IPS-18c (cell line): ENCODE measurements at regions not wholly inside any gene's neighbourhood (a gene's known extent, or its start where the extent isn't known, plus 50 kb on each side); places are given as distances from the start of the nearest gene placed in this dataset.
"Not testable (repeated sequence)": the region's sequence is repeated elsewhere in the genome, so short reads cannot be mapped to it uniquely, and the experiment has no call there.

Experiments
- H3K4me3 ChIP-seq: 2 replicates; pipeline ENCODE4 v1.7.0; 2013; ENCODE audit warnings: low read depth, mild to moderate bottlenecking, low read length, moderate library complexity; ENCODE audit not compliant: insufficient read depth
- H3K9me3 ChIP-seq: one replicate; pipeline ENCODE4 v1.6.1; 2013; ENCODE audit warnings: mild to moderate bottlenecking, low read length, moderate library complexity; ENCODE audit not compliant: control insufficient read depth, insufficient read depth

DNA sequence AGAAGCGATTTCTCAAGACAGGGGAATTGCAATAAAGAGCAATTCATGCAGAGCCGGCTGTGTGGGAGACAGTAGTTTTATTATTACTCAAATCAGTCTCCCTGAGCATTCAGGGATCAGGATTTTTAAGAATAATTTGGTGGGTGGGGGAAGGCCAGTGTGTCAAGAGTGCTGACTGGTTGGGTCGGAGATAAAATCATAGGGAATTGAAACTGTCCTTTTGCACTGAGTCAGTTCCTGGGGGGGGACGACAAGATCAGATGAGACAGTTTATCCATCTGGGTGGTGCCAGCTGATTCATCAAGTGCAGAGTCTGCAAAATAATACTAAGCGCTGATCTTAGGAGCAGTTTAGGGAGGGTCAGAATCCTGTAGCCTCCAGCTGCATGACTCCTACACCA, 502.4 kb downstream of the NLGN4X start:
- peaks cover 4% of the 10 kb centered on the region for H3K9me3 ChIP-seq

DNA sequence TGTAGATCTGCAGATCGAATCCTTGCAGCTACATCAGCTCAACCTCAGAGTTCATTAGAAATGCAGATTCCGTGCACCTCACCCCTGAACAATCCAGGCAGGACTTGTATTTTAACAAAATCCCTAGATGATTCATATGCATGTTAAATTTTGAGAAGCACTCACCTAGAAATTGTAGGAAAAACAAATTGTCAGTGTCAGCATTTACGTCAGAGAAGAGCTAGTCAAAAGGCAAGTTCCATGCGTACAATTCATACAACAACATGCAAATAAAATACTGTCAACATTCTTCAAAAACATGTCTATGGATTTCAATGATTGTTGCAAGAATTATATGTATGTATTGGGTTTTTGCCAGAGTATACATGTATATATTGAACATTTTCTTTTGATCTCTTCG, 504.5 kb downstream of the NLGN4X start:
- Histone ChIP-seq H3K9me3 (peaks cover 4% of the 10 kb centered on the region), H3K4me3 (no peak overlapping the region)

More for the DNA sequence above, 502.4 kb downstream of the NLGN4X start:
- H3K4me3 ChIP-seq, result no peak overlapping the region

DNA sequence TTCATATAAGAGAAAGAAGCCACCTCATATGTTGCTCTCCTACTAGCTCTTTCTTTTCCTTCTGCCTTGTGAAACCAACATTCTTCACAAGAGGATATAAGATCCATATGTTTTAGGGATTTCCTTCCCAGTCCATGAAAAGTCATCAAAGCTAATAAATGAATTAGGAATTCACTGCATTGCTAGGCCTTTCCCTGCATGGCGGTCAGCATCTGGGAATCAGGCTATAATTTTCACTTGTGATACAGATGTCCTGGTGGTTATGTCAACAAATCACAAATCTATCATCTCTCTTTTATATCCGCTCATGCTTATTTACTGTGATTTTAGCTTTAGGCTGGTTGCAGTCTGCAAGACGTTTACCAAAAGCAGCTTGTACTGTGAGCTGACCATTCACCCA, 510.0 kb downstream of the NLGN4X start:
- no peak overlapping the region for H3K4me3 ChIP-seq

DNA sequence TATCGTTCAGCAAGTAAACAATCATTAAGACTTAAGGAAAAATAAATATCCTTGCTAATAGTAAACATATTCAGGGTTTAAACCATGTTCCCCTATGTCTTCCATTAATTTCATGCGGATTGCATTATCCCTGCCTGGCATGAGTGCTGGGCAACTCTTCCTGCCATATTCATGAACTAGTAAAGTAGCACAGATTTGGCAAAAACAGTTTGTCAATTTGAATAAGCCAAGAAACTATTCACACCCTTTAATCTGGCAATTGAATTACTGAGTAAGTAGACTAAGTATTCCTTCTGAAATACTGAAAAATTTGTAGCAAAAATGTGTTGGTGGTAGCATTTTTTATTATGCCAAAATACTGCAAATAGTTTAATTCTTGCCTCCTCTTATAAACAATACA, 512.0 kb downstream of the NLGN4X start:
- H3K4me3 ChIP-seq, result no peak overlapping the region

More for the DNA sequence above, 510.0 kb downstream of the NLGN4X start:
- H3K9me3 ChIP-seq, result peaks cover 4% of the 10 kb centered on the region

DNA sequence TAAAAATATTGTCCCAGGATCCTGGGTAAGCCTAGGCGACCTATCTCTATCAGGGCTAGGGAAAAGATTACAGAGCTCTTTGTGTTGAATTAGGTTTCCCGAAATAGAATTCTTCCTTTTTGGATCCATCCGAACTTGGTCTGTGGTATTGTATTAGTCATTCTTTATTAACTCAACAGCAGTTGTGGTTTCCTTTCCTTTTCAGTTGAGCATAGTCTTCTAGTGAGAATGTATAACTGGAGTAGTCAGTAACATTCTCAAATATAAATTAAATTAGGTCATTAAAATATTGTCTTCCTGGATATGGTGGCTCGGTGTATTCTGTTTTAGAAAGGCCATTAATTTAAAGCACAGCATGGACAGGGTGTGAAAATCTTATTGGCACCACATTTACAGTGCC, 520.4 kb downstream of the NLGN4X start:
- H3K9me3 ChIP-seq, result peaks cover 5% of the 10 kb centered on the region
- H3K4me3 ChIP-seq, result no peak overlapping the region

More for the DNA sequence above, 512.0 kb downstream of the NLGN4X start:
- no peaks in the 10 kb centered on the region for H3K9me3 ChIP-seq

DNA sequence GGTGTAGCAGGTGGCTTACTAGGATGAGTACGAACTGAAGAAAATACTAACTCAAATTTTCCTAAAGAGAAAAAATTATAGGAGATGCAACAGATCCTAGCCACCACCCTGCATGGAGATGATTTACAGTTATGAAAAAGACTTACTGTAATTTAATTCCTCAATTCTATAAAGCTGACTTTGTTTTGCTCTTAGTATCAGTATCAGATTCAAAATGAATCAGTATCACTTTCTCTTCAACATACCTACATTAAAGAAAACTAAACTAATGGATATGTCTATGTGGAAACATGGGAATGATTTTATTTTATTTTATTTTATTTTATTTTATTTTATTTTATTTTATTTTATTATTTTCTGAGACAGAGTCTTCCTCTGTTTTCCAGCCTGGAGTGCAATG, 525.8 kb downstream of the NLGN4X start:
- H3K4me3 ChIP-seq, result no peak overlapping the region
- no peaks in the 10 kb centered on the region for H3K9me3 ChIP-seq

DNA sequence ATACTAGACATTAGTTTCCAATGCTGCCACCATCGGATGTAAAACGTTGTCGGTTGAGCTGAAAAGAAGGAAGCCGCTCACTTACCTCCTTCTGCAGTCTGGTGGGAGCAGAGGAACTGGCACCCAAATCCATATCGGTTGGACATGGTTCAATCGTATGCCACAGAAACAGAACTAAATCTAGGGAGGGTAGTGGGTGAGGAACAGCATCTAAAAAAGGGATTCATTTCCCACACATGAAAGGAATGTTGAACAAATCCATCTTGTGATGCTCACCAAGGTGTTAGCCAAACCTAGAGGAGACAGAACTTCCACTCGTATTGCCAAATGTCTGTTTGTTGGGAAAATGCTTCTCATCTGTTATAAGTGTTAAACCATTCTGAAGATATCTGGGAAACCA, 532.7 kb downstream of the NLGN4X start:
- no peaks in the 10 kb centered on the region for H3K9me3 ChIP-seq

DNA sequence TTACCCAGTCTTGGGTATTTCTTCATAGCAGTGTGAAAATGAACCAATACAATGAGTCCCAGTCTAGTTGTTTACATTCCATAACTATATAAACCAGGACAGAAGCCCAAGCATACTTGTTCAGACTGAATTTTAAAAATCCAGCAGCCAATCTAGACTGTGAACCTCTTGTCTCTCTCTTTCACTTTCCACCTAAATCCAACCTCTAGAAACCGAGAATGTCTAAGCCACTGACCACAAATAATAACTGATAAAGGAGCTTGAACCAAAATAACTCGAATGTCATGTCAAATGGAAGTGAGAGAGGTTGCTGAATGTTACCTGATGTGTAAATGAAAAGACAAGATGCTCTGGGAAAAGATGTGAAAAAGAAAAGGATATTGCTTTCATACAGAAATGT, 544.7 kb downstream of the NLGN4X start:
- Histone ChIP-seq H3K4me3 (no peak overlapping the region), H3K9me3 (no peaks in the 10 kb centered on the region)

More for the DNA sequence above, 532.7 kb downstream of the NLGN4X start:
- no peak overlapping the region for H3K4me3 ChIP-seq

DNA sequence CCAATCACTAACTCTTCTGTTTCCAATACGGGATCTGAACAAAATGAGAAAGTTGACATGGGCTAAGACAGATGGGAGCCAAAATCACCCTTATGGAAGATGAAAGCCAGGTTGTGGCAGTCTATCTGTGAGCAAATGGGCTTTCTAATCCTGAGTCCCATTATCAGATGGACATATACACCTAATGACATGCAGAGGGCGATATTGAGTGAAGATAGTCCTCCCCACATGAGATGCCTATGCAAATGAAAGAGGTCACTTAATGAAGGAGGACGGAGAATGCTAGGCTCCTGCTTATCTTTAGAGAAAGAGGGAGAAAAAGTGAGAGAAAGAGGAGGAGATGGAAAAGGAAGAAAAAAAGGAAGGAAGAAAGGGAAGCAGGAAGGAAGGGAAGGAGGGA, 547.5 kb downstream of the NLGN4X start:
- H3K9me3 ChIP-seq, result no peaks in the 10 kb centered on the region
- H3K4me3 ChIP-seq, result no peak overlapping the region

DNA sequence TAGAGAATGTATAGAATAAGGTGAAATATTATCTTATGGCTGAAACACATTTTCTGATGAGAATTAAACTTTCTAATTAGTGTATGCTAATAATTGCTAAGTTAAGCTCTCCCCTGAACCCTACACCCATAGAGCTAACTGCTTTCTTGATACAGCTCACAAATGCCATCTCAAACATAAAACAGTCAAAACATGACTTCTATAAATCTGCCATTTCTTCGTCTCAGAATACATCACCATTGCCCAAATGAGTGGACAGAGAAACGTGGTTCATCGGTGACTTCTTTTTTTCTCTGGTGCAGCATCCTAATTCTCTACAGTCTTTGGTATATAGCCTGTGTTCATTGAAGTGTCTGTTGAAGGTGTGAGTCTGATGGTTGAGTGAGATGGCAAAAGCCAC, 554.6 kb downstream of the NLGN4X start:
- Histone ChIP-seq H3K4me3 (no peak overlapping the region), H3K9me3 (no peaks in the 10 kb centered on the region)

DNA sequence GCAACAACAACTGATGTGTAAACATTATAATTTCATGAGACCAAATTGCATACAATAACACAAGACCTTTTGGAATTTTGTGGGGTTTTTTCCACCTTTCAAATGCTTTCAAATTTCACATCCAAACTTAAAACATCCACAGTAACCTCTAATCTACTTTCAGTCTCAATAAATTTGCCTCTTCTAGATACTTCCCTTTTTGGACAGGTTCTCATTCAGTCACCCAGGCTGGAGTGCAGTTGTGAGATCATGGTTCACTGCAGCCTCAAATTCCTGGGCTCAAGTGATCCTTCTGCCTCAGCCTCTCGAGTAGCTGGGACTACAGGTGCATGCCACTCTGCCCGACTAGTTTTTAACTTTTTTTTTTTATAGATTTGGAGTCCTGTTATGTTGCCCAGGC, 556.6 kb downstream of the NLGN4X start:
- no peak overlapping the region for H3K4me3 ChIP-seq
- H3K9me3 ChIP-seq, result no peaks in the 10 kb centered on the region

DNA sequence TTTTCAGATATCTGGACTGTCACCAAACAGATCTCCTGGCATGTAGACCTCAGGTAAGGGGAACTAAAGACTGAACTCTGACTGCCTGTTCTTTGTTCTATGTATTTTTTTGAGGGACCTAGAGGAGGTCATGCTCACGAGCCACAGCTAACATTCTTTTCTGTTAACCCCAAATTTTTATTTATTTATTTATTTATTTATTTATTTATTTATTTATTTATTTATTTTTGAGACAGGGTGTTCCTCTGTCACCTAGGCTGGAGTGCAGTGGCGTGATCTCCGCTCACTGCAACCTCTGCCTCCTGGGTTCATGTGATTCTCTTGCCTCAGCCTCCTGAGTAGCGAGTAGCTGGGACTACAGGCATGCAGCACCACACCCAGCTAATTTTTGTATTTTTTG, 562.0 kb downstream of the NLGN4X start:
- not testable (repeated sequence) for H3K4me3 ChIP-seq, H3K9me3 ChIP-seq

DNA sequence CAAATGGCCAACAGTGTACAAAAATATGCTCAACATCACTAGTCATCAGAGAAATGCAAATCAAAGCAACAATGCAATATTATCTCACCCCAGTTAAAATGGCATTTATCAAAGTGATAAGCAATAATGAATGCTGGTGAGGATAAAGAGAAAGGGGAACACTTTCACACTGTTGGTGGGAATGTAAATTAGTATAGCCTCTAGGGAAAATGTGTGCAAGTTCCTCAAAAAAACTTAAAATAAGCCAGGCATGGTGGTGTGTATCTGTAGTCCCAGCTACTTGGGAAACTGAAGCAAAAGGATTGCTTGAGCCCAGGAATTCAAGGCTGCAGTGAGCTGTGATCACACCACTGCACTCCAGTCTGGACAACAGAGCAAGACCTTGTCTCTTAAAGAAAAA, 572.1 kb downstream of the NLGN4X start:
- Histone ChIP-seq H3K9me3 (peaks cover 11% of the 10 kb centered on the region), H3K4me3 (no peak overlapping the region)

DNA sequence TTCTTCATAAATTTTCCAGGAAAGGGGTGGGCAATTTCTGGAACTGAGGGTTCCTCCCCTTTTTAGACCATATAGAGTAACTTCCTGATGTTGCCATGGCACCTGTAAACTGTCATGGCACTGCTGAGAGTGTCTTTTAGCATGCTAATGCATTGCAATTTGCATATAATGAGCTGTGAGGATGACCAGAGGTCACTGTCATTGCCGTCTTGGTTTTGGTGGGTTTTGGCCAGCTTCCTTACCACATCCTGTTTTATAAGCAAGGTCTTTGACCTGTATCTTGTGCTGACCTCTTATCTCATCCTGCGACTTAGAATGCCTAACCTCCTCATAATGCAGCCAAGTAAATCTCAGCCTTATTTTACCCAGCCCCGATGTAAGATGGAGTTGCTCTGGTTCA, 577.8 kb downstream of the NLGN4X start:
- peaks cover 16% of the 10 kb centered on the region for H3K9me3 ChIP-seq
- no peak overlapping the region for H3K4me3 ChIP-seq

DNA sequence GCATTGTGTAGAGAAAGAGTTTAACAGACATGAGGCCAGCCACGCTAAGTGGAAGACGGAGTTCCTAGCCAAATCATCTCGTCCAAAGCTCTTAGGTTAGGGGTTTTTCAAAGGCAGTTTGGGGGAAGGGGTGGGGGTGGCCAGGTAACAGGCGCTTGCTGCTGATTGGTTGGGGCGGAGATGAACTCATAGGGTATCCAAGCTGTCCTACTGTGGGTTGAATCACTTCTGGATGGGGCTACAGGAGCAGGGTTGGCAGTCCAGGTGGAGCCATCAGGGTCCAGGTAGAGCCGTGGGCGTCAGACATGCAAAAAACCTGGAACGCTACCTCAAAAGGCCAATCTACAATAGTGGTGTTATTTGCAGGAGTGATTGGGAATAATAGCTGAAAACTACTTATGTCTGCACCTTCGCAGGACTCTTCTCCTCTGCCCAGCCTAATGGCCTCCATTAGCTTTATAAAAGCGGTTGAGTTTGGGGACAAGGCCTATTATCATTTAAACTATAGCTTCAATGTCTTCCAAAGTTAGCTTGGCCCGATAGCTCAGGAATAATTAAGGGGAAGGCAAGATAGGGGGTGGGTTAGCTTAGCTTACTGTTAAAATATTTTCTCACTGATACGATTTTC, 579.6 kb downstream of the NLGN4X start:
- H3K9me3 ChIP-seq, result peaks cover 9% of the 10 kb centered on the region
- H3K4me3 ChIP-seq, result no peak overlapping the region; the same call in 1 of the 2 replicates

DNA sequence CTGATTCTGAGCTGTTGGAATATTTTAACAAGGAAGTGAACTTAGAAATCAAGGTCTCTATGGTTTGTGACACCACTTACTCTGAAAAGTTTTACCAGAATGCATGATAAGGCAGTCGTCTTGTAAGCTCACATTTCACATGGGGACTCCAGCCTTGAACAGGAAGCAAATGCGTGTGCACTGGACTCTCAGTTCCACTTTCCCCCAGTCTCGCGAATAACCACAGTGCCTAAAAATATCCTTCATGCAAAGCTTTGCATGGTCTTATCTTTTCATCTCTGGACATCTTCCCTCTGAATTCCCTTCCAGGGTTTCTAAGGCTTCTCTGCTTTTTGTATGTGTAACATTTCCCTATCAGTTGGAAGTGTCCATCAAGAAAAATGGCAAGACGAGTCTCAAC, 581.8 kb downstream of the NLGN4X start:
- Histone ChIP-seq H3K4me3 (no peak overlapping the region), H3K9me3 (peaks cover 7% of the 10 kb centered on the region)

DNA sequence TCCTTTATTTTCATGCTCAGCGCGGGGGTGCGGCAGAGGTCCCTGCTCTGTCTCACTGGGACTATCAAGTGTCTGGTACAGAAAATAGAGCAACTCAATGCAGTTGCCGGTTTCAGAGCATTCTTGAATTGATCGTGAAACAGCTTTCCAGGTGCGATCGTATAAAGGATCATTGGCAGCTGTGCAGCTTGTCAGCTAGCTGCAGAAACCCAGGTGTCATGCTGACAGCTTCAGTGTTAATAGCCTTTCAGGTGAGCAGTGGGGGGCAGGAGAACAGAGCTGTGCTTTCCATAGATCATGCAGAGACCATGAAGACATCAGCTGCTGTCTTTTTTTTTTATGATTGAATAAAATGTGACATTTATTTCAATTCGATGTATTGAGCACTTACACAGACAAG, 583.9 kb downstream of the NLGN4X start:
- H3K9me3 ChIP-seq, result peaks cover 7% of the 10 kb centered on the region

DNA sequence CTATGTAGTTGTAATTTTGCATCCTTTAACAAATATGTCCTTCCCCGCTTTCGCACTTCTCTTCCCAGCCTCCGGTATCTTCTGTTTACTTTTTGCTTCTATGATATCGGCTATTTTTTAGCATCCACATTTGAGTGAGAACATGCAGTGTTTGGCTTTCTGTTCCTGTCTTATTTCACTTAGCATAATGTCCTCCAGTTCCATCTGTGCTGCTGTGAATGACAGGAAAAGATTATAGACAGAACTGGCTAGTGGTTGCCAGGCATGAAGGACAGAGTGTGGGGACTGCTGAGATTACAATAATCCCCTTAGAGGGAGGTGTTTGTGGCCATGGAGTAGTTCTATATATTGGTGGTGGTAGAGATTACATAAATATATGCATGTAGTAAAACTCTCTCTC, 588.6 kb downstream of the NLGN4X start:
- Histone ChIP-seq H3K4me3 (no peak overlapping the region), H3K9me3 (no peaks in the 10 kb centered on the region)

More for the DNA sequence above, 583.9 kb downstream of the NLGN4X start:
- no peak overlapping the region for H3K4me3 ChIP-seq

DNA sequence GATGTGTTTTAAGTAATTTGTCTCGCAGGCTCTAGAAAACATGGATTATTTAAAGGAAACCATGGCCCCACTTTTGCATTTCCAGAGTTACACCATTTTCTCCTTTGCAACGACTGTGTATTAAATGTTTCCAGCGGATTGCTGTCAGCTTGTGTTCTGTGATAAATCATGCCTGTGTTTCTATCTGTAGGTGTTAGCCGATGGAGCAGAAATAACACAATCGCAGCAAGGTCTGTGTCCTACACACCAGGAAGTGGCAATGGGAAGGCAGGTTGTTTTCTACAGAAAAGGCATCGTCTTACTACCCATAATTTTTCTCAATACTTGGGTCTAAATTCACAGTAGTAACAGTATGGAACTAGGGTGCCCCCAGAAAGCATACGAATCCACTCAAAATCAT, 590.1 kb downstream of the NLGN4X start:
- Histone ChIP-seq H3K9me3 (no peaks in the 10 kb centered on the region), H3K4me3 (no peak overlapping the region)
